Epithelial cell of esophagus (primary cell): ENCODE measurements at regions not wholly inside any gene's neighbourhood (a gene's known extent, or its start where the extent isn't known, plus 50 kb on each side); places are given as distances from the start of the nearest gene placed in this dataset.

Experiments
- DNase-seq: peaks from one replicate; pipeline ENCODE4 v3.0.0; 2010; ENCODE audit warnings: low read depth
- H3K4me3 ChIP-seq: 2 replicates; pipeline ENCODE4 v1.5.1; 2011; ENCODE audit warnings: mild to moderate bottlenecking, low read length, control low read depth
- CTCF ChIP-seq: IDR thresholded peaks from 2 replicates; pipeline ENCODE4 v1.5.1; 2011; ENCODE audit warnings: low read depth, mild to moderate bottlenecking, low read length, control low read depth, inconsistent platforms; ENCODE audit not compliant: insufficient read depth; ENCODE audit errors: missing control alignments

DNA sequence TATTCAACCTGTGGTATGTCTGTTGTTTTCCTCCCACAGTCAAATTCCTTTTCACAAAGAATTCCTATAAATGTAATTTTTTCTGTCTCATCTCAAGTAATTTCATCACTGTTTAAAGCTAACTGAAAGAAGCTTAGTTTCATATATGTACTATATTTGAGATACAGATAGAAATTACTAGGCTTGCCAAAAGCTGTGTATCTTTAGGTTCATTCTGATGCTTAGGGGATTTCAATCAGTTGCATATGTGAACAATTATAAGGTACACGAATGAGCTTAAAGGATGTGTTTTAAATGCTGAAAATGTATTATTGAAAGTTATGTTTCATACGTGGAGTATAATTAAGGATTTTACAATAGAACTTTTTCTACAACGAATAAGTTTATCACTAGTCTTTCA is 59.2 kb upstream of the DSG1 start:
- no peak for TF ChIP-seq CTCF
- H3K4me3 ChIP-seq: no peak overlapping the region
- no peak for DNase-seq

- no peak for DNase-seq
- no peak overlapping the region for H3K4me3 ChIP-seq
- no peak for TF ChIP-seq CTCF
Measured at GRCh38 chr18:31261792-31262582, 56.0 kb upstream of the DSG1 start.

GRCh38 chr18:31267823-31268481 is 50.0 kb upstream of the DSG1 start:
- no peak for TF ChIP-seq CTCF
- DNase-seq: no peak
- H3K4me3 ChIP-seq: no peak overlapping the region
